Kidney capillary endothelial cell (primary cell): ENCODE measurements at regions not wholly inside any gene's neighbourhood (a gene's known extent, or its start where the extent isn't known, plus 50 kb on each side); places are given as distances from the start of the nearest gene placed in this dataset.
"Not testable (repeated sequence)": the region's sequence is repeated elsewhere in the genome, so short reads cannot be mapped to it uniquely, and the experiment has no call there.

ENCODE experiments used
- DNase-seq: peaks from one replicate; pipeline ENCODE4 v3.0.0-alpha.2; 2018; ENCODE audit warnings: low spot score

GRCh38 chr9:135295551-135296300 is 183.9 kb upstream of the PPP1R26 start:
- DNase-seq, result no peak

GRCh38 chr9:135296735-135297455 is 182.7 kb upstream of the PPP1R26 start:
- no peak for DNase-seq

- DNase-seq, result no peak
Measured at GRCh38 chr9:135297456-135298075, 182.0 kb upstream of the PPP1R26 start.

GRCh38 chr9:135299239-135299590 is 180.4 kb upstream of the PPP1R26 start:
- no peak for DNase-seq

- no peak for DNase-seq
Measured at GRCh38 chr9:135299651-135300345, 179.8 kb upstream of the PPP1R26 start.

- DNase-seq, result no peak
Measured at GRCh38 chr9:135300346-135301141, 179.0 kb upstream of the PPP1R26 start.

GRCh38 chr9:135301271-135302263 is 178.0 kb upstream of the PPP1R26 start:
- DNase-seq, result no peak

- no peak for DNase-seq
Measured at GRCh38 chr9:135302329-135303279, 177.0 kb upstream of the PPP1R26 start.

- no peak for DNase-seq
Measured at GRCh38 chr9:135303280-135303647, 176.3 kb upstream of the PPP1R26 start.

GRCh38 chr9:135303865-135304499 is 175.6 kb upstream of the PPP1R26 start:
- no peak for DNase-seq

- DNase-seq, result no peak
Measured at GRCh38 chr9:135304886-135305285, 174.7 kb upstream of the PPP1R26 start.

- DNase-seq, result no peak
Measured at GRCh38 chr9:135305546-135306180, 173.9 kb upstream of the PPP1R26 start.

GRCh38 chr9:135306699-135307098 is 172.9 kb upstream of the PPP1R26 start:
- DNase-seq, result no peak

GRCh38 chr9:135307300-135307699 is 172.3 kb upstream of the PPP1R26 start:
- no peak for DNase-seq

GRCh38 chr9:135307919-135308318 is 171.7 kb upstream of the PPP1R26 start:
- not testable (repeated sequence) for DNase-seq

GRCh38 chr9:135308821-135309762 is 170.5 kb upstream of the PPP1R26 start:
- DNase-seq, result no peak

- DNase-seq, result no peak
Measured at GRCh38 chr9:135309763-135310125, 169.8 kb upstream of the PPP1R26 start.
